Activated T-helper 9 cell treated with anti-CD3 and anti-CD28 coated beads, Interleukin-2, amount 50 U/mL, for 16 hours (primary cell): ENCODE measurements at regions not wholly inside any gene's neighbourhood (a gene's known extent, or its start where the extent isn't known, plus 50 kb on each side); places are given as distances from the start of the nearest gene placed in this dataset.
"Not testable (repeated sequence)": the region's sequence is repeated elsewhere in the genome, so short reads cannot be mapped to it uniquely, and the experiment has no call there.

ENCODE experiments used
- DNase-seq: peaks from one replicate; pipeline ENCODE4 v3.0.0-alpha.2; 2020; ENCODE audit warnings: low read depth

- no peak for DNase-seq
Observed at GRCh38 chr10:8128511-8128910, 74.0 kb downstream of the GATA3 start.

DNA sequence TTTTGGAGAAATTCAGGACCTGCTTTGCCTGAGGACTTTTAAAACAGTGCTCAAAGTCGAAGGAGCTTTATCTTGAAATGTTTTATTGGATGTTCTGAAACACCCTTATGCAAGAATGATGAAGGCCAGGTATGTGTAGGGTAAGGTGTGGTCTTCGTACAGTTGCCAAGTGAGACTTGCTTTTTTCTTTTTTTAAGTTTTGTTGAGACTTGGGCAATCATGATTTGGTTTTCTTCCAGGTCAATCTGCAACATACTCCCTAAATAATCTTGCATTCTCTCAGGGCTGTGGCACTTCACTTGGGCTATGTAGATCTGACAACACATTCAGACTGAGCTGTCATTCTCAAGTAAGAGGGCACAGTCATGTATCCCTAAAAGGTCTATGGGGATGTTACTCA, 75.0 kb downstream of the GATA3 start:
- DNase-seq, result no peak

DNA sequence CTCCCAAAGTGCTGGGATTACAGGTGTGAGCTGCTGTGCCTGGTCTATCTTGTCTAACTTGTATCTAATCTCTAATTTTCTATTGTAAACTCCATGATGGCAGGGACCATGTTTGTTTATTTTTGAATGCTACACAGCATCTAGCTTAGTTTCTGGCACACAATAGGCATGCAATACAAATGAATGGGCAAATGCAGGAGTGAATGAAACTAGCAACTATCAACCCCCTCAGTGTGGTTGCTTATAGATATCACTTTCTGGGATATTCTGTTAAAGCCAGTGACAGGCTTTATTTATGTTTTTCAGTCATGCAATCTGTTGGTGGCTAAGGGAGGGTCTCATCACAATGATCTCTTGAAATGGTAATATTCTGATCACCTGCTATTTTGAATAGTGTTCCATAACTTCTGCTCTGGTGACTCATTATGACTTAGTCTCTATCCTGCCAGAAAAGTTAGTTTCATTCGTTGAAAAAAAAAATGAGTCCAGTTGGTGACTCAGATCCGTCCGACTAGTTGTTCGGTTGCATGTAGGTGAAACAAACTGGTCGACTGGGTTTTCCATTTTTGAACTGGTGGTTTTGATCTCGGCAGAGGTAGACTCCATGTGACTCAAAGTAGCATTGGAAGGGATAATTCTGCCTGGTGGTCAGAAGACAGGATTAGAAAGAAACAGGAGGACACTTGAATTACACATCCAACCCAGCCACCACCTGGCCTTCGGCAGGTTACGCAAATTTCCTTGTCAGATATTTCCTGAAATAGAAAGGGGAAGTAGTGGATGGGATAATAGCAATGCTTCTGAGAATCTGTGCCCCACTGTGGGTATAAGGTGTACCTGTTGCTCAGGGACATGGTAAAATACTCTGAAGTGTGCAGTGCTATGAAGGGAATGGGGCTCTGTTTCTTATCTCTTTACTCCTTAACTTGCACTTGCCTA, 76.8 kb downstream of the GATA3 start:
- no peak for DNase-seq

DNA sequence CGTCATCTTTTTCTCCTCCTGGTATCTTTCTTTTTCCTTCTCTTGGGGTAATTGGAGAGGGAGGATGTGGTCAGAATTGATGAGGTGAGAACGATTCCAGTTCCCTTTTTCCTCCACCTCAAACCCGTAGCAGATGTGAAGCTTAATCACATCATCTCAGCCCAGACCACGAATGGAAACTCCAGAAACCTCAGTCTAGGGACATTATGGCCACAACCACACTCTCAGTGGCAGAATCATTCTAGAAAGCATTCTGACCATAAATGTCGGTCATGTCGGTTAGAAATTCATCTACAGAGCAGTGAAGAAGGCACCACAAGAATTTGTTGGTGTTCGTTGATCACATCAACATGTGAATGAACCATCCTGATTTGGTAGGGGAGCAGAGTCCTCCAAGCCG, 78.7 kb downstream of the GATA3 start:
- DNase-seq, result no peak

DNA sequence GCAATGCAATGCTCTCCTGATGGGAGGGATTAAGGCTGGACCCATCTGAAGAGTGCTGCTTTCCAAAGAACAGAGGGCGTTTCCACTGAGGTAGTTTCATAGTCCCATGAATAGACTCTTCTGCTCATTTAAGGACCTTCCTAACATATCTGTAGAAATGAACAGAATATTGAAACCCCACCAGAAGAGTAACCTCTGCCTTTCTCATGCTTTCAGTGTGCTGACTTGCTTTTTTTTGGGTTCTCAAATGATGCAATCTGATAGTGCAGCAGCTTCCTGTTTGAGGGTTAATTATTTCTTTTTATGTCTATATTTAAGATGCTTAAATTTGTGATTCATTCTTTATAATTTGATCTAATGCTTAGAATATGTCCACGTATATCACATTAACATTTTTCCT, 82.2 kb downstream of the GATA3 start:
- no peak for DNase-seq

GRCh38 chr10:8137272-8137681, 82.8 kb downstream of the GATA3 start:
- DNase-seq, result peak; percentile 25

GRCh38 chr10:8137726-8138125, 83.2 kb downstream of the GATA3 start:
- DNase-seq, result no peak

DNA sequence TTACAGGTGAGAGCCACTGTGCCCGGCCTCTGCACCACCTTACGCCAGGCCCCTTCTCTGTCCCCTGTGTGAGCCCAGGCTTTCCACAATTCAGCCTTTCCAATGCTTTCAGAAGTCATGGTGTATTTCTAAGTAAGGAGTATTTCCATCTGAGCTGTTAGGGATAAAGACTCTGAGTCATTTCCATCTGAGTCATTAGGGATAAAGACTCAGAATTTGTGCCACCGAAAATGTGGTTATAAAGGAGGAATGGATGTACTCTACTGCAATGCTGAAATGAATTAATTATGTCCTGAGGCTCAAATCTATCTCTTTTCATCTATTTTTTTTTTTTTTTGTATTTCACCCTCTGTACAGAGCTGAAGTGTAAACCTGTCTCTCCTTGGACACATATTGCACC, 84.0 kb downstream of the GATA3 start:
- DNase-seq, result no peak

GRCh38 chr10:8144496-8144895, 90.0 kb downstream of the GATA3 start:
- DNase-seq, result no peak

GRCh38 chr10:8146650-8147049, 92.2 kb downstream of the GATA3 start:
- no peak for DNase-seq

DNA sequence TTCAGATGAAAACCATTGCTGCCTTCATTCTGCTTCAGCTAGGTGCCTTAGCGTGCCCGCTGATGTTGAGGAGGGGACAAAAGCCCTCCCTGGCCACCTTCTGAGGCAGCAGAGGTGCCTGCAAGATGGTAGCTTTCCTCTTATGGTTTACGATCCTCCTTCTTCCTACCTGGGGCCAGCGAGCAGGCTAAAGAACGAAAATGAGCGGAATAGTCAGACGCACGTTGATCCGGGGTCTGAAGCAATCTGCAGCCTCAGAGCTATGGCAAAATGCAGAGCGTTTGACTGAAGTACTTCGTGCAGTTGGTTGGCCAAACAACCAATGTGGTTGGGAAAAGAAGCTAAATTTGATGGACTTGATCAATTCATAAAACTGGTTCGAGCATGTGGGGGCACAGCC, 95.5 kb downstream of the GATA3 start:
- no peak for DNase-seq

- DNase-seq, result no peak
Observed at GRCh38 chr10:8150401-8150905, 96.0 kb downstream of the GATA3 start.

- no peak for DNase-seq
Observed at GRCh38 chr10:8151086-8151485, 96.6 kb downstream of the GATA3 start.

- no peak for DNase-seq
Observed at GRCh38 chr10:8156918-8157317, 102.4 kb downstream of the GATA3 start.

GRCh38 chr10:8158193-8159071, 103.9 kb downstream of the GATA3 start:
- DNase-seq, result no peak

GRCh38 chr10:8159341-8160165, 105.1 kb downstream of the GATA3 start:
- no peak for DNase-seq

- DNase-seq, result no peak
Observed at GRCh38 chr10:8163824-8164223, 109.3 kb downstream of the GATA3 start.

GRCh38 chr10:8164640-8165039, 110.2 kb downstream of the GATA3 start:
- DNase-seq, result not testable (repeated sequence)

GRCh38 chr10:8168836-8169235, 114.3 kb downstream of the GATA3 start:
- no peak for DNase-seq

DNA sequence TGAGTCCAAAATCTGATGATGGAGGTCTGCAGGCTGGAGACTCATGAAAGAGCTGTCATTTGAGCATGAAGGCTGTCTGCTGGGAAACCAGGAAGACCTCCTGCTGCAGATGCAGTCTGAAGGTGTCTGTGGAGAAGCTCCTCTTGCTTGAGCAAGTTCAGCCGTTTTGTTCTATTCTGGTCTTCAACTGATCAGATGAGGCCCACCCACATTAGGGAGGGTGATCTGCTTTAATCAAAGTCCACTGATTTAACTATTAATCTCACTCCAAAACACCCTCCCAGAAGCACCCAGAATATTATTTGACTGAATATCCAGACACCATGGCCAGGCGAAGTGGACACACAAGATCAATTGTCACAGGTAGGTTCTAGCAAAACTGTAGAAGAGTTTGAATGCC, 116.5 kb downstream of the GATA3 start:
- no peak for DNase-seq

GRCh38 chr10:8172604-8173003, 118.1 kb downstream of the GATA3 start:
- no peak for DNase-seq
